ENCODE measurements at regions not wholly inside any gene's neighbourhood (a gene's known extent, or its start where the extent isn't known, plus 50 kb on each side); places are given as distances from the start of the nearest gene placed in this dataset.

DNA sequence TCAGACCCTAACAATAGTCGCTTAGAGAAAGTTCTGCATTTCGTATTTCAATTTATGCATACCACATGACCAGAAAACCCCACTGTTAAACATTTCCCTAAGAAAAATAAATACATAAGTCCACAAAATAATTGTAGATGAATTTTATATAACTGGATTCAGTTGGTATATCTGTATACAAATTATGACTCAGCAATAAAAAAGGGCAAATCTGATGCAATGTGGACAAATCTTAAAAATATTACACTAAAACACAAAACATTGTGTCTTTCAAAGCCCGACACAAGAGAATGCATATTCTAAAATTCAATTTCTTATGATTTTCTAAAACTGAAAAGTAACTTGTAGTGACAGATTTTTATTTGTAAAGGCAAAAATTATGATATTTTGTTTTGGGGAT is 1005.0 kb downstream of the EFNB2 start:
- TF ChIP-seq, protein P1, sequence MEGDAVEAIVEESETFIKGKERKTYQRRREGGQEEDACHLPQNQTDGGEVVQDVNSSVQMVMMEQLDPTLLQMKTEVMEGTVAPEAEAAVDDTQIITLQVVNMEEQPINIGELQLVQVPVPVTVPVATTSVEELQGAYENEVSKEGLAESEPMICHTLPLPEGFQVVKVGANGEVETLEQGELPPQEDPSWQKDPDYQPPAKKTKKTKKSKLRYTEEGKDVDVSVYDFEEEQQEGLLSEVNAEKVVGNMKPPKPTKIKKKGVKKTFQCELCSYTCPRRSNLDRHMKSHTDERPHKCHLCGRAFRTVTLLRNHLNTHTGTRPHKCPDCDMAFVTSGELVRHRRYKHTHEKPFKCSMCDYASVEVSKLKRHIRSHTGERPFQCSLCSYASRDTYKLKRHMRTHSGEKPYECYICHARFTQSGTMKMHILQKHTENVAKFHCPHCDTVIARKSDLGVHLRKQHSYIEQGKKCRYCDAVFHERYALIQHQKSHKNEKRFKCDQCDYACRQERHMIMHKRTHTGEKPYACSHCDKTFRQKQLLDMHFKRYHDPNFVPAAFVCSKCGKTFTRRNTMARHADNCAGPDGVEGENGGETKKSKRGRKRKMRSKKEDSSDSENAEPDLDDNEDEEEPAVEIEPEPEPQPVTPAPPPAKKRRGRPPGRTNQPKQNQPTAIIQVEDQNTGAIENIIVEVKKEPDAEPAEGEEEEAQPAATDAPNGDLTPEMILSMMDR (IDR thresholded peaks at IDR 0.05): no peak
- TF ChIP-seq POLR2A (IDR thresholded peaks at IDR 0.05): no peak

Data from thyroid gland (tissue), 4 donors.